GM12878 (cell line): ENCODE measurements at regions not wholly inside any gene's neighbourhood (a gene's known extent, or its start where the extent isn't known, plus 50 kb on each side); places are given as distances from the start of the nearest gene placed in this dataset.

Experiments used
- ATAC-seq: fragments of 200-7000 bp; cut with Tn5 transposase; 3 replicates; pipeline ENCODE4 v1.9.1; 2020; ENCODE audit warnings: mild to moderate bottlenecking, moderate library complexity
- BruUV-seq: library from RNA; stranded (reverse); fragments of 400-500 nt; replicated peaks from 2 replicates; lab custom pipeline; 2021; lab: Mats Ljungman, UMichigan
- CTCF ChIA-PET: fragments of 300-600 bp; sonication (Branson Sonifier 250); formaldehyde crosslinking; extraction: SDS; loops from one replicate; lab custom pipeline; 2021; ENCODE audit warnings: inconsistent platforms; lab: Yijun Ruan, JAX
- POLR2A ChIA-PET: fragments of 350-600 bp; formaldehyde crosslinking; extraction: SDS; loops from one replicate; lab custom pipeline; 2021; ENCODE audit warnings: inconsistent platforms; lab: Charles Lee
- RAD21 ChIA-PET: fragments of 300-600 bp; sonication (Branson Sonifier 250); formaldehyde crosslinking; loops from one replicate; lab custom pipeline; 2023; ENCODE audit warnings: antibody characterized with exemption; ENCODE audit not compliant: unreplicated experiment; lab: Charles Lee
- SMC1A ChIA-PET: fragments of 300-600 bp; sonication (Branson Sonifier 250); formaldehyde crosslinking; loops from one replicate; lab custom pipeline; 2023; ENCODE audit not compliant: unreplicated experiment, uncharacterized antibody; lab: Charles Lee
- DNase-seq: peaks from one replicate; pipeline ENCODE4 v3.0.0-alpha.2; 2011; ENCODE audit warnings: low read depth, low spot score
- FAIRE-seq: peaks from 3 replicates; lab custom pipeline; 2011; peaks lifted over from hg19 to GRCh38; lab: Jason Lieb, UNC
- H2AFZ ChIP-seq: 2 replicates; pipeline ENCODE4 v1.6.0; 2011; ENCODE audit warnings: low read depth, low read length, control low read depth; ENCODE audit not compliant: control insufficient read depth
- H3K27ac ChIP-seq: 2 replicates; pipeline ENCODE4 v1.5.1; 2011; ENCODE audit warnings: control low read depth; ENCODE audit not compliant: control insufficient read depth, insufficient read depth
- H3K27me3 ChIP-seq, 2 experiments: replicated peaks in 1 of 2; 2 replicates each; pipeline versions ENCODE4 v1.6.0 to v1.6.1; 2011; ENCODE audit warnings: low read length in 1 of 2; ENCODE audit not compliant: control insufficient read depth in 2 of 2, insufficient read depth in 2 of 2
- H3K36me3 ChIP-seq, 2 experiments: 2 replicates each; pipeline ENCODE4 v1.5.1; 2011; ENCODE audit warnings: low read length in 1 of 2; ENCODE audit not compliant: control insufficient read depth in 2 of 2, insufficient read depth in 2 of 2
- H3K4me1 ChIP-seq: 2 replicates; pipeline ENCODE4 v1.6.1; 2011; ENCODE audit warnings: mild to moderate bottlenecking, low read length, moderate library complexity, mixed read lengths; ENCODE audit not compliant: control insufficient read depth, insufficient read depth
- H3K4me2 ChIP-seq: 2 replicates; pipeline ENCODE4 v1.6.0; 2011; ENCODE audit warnings: control low read depth; ENCODE audit not compliant: control insufficient read depth, insufficient read depth
- H3K4me3 ChIP-seq: fragments of 200-600 bp; sonication (generic); 2 replicates; pipeline ENCODE4 v1.5.1; 2016
- H3K79me2 ChIP-seq: 2 replicates; pipeline ENCODE4 v1.6.0; 2011; ENCODE audit warnings: low read length; ENCODE audit not compliant: control insufficient read depth, insufficient read depth
- H3K9ac ChIP-seq: 2 replicates; pipeline ENCODE4 v1.8.0; 2011; ENCODE audit warnings: low read length, control low read depth, mixed read lengths; ENCODE audit not compliant: control insufficient read depth, insufficient read depth
- H3K9me3 ChIP-seq: replicated peaks from 3 replicates; pipeline ENCODE4 v1.5.1; 2011; ENCODE audit warnings: mild to moderate bottlenecking, low read length; ENCODE audit not compliant: control insufficient read depth, insufficient read depth
- H4K20me1 ChIP-seq: 2 replicates; pipeline ENCODE4 v1.6.0; 2011; ENCODE audit not compliant: control insufficient read depth, insufficient read depth
- HDGF ChIP-seq: fragments of 450-650 bp; IDR thresholded peaks from 2 replicates; pipeline ENCODE4 v1.6.1; 2016; ENCODE audit warnings: antibody characterized with exemption
- POU2F2 ChIP-seq: IDR thresholded peaks from 3 replicates; pipeline ENCODE4 v1.6.1; 2011; ENCODE audit warnings: low read depth, mild to moderate bottlenecking, low read length, borderline replicate concordance
- ZNF592 ChIP-seq: fragments of 450-650 bp; IDR thresholded peaks from 2 replicates; pipeline ENCODE4 v1.6.1; 2017; ENCODE audit warnings: mild to moderate bottlenecking, moderate library complexity
- WGBS: methylation state at CpG from one replicate; pipeline ENCODE4 v1.1.6; 2016; ENCODE audit warnings: low lambda C conversion rate; ENCODE audit not compliant: insufficient replicate concordance, insufficient coverage; ENCODE audit errors: missing lambda C conversion rate; 5-methylcytosine and 5-hydroxymethylcytosine counted together
- in situ Hi-C: fragments of 300-500 bp; cut with MboI; formaldehyde crosslinking; loops from 9 replicates; pipeline ENCODE4 v1.14.3; 2018; ENCODE audit warnings: mixed read lengths
- intact Hi-C: fragments of 100-400 bp; cut with micrococcal nuclease; formaldehyde crosslinking; loops from one replicate; pipeline ENCODE4 v1.14.2; 2022; ENCODE audit not compliant: unreplicated experiment

- no peak overlapping the region for H3K27ac ChIP-seq
- no peaks in the 10 kb centered on the region; the same call in 2 of the 3 replicates for H3K9me3 ChIP-seq
- no peaks in the 10 kb centered on the region for H4K20me1 ChIP-seq
- no peak for DNase-seq
- POLR2A ChIA-PET: interaction anchor here (0.6 kb wide), 1 partner anchor 349 kb away, joined by 5 read pairs; no protein-coding TSS in a partner anchor
- no TSS peak for BruUV-seq
- CTCF ChIA-PET: interaction anchor here (1.6 to 2.3 kb wide), 3 partner anchors 11 to 773 kb away, joined by 5 to 9 read pairs (median 5); no protein-coding TSS in a partner anchor
- H3K9ac ChIP-seq: no peak overlapping the region
- no peaks in the 10 kb centered on the region for H3K36me3 ChIP-seq
- no peaks in the 10 kb centered on the region for H3K79me2 ChIP-seq
- H3K4me3 ChIP-seq: no peak overlapping the region
- WGBS: 14% methylated on average over 2 of the region's 2 CpGs
- intact Hi-C loops: loop anchor here (5.0 to 10.0 kb wide), 4 partner anchors 178 to 773 kb away; no protein-coding TSS in a partner anchor
- H3K4me1 ChIP-seq: no peaks in the 10 kb centered on the region
- TF ChIP-seq HDGF: no peak
- TF ChIP-seq ZNF592: no peak
- no peak for TF ChIP-seq POU2F2
- H3K4me2 ChIP-seq: no peak overlapping the region
- RAD21 ChIA-PET: no interaction called here
- H2AFZ ChIP-seq: no peak overlapping the region
- no peak for ATAC-seq
- no peak for FAIRE-seq
- SMC1A ChIA-PET: interaction anchor here (0.6 to 1.6 kb wide), 2 partner anchors 750 to 788 kb away, joined by 3 to 6 read pairs; no protein-coding TSS in a partner anchor
- in situ Hi-C loops: no loop called here
- no peaks in the 10 kb centered on the region for H3K27me3 ChIP-seq
Observed at GRCh38 chr6:76683985-76684384, 611.5 kb upstream of the IMPG1 start.
